Forelimb muscle (tissue), 1 donor: ENCODE measurements at regions not wholly inside any gene's neighbourhood (a gene's known extent, or its start where the extent isn't known, plus 50 kb on each side); places are given as distances from the start of the nearest gene placed in this dataset.

Source experiments
- DNase-seq: peaks from one replicate; pipeline ENCODE4 v3.0.0-alpha.2; 2013; ENCODE audit warnings: low read depth

DNA sequence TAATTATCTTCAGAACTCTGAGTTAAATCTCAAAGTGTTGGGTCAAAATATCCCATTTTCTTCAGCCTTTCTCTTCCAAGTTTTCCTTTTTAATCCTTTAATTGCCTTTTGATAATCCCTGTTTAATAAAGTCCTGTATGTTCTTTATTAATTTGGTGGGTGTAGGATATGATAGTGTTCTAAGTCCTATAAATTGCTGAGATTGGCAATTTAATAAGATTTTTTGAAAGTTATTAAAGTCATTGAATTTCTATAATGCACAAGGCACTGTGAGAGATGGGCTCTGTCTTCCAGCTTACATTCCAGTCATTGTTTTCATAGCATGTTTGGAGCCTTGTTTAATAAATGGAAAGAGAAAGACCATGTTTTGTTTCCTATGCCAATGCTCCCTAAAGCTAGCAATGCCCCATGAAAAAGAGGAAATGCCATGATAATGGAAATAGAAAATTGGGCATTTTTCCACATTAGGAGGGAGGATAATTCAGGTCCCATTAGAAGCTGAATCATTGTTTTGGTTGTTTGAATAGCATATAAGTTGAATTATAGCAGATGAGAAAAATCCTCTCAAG, 404.8 kb downstream of the CD109 start:
- no peak for DNase-seq

GRCh38 chr6:74096329-74096728, 400.3 kb downstream of the CD109 start:
- no peak for DNase-seq

DNA sequence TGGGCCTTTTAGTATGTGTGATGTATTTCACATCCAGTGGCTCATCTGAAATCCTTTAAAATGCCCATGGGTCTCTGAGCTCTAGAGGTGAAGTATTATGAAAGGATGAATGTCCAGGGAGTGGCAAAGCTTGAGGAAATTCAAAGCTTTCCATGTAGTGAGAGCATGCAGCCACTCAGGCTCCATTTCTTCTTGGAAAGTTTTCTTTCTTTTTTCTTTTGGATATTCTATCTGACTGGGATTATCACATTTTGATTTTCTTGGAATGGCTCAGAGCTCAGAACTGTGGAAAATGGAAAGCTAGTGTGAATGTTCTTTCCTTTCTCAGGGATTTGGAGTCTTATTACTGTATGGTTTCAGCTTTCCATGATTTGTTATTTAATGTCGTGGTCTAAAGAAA, 397.4 kb downstream of the CD109 start:
- no peak for DNase-seq

DNA sequence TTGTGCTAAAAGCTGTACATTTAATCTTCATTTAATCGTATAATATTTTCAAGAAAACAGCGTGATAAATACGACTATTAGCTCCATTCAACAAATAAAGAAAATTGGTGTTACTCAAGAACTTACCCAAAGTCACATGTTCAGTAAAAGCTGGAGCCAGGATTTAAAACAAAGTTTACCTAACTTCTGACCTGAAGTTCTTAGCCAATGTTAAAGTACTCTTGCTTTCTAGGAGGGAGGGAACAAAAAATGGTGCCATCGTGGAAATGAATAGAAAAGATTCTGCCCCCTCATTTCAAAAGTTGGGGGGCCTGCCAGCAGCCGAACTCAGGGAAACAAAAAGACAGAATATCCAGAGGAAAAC, 395.8 kb downstream of the CD109 start:
- DNase-seq, result no peak

GRCh38 chr6:74091136-74091793, 395.3 kb downstream of the CD109 start:
- DNase-seq, result no peak

GRCh38 chr6:74087899-74088298, 391.9 kb downstream of the CD109 start:
- no peak for DNase-seq

GRCh38 chr6:74075896-74076295, 379.9 kb downstream of the CD109 start:
- DNase-seq, result no peak

DNA sequence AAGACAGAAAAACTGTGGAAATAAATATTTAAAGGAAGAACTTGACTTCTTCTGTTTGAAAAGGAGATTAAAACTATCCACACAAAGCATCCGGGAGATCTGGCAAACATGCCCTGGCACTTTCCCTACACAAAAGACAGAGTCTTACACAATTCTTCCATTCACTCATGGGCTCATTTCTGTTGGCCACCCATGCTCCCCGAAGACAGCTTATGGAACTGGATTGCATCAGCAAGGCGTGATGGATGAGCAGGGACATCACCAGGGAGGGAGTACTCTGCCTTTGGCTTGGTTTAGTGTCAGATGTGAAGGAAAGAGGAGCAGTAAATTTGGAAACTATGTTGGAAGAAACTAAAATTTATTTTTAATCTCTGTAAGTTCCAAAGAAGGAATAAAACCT, 379.3 kb downstream of the CD109 start:
- DNase-seq, result peak; percentile 91

GRCh38 chr6:74074645-74075044, 378.6 kb downstream of the CD109 start:
- DNase-seq, result no peak

GRCh38 chr6:74073999-74074398, 378.0 kb downstream of the CD109 start:
- DNase-seq, result no peak

DNA sequence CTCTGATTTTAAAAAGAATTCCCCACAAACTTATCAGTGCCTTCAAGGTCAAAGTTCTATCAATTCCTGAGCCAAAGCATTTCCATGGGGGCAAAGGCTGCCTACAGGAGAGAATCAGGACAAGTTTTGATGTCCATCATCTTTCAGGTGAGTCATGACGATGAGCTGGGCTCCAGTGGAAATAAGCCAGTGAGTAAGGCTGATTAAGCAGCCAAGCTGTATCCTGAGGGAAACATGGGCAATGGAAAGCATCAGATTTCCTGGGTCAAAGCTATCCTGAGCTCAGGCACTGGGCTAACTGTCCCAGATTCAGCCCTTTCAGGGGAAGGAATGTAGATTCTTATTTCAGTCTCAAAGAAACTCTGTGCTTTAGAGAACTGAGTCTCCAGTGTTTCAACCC, 377.4 kb downstream of the CD109 start:
- DNase-seq, result no peak

DNA sequence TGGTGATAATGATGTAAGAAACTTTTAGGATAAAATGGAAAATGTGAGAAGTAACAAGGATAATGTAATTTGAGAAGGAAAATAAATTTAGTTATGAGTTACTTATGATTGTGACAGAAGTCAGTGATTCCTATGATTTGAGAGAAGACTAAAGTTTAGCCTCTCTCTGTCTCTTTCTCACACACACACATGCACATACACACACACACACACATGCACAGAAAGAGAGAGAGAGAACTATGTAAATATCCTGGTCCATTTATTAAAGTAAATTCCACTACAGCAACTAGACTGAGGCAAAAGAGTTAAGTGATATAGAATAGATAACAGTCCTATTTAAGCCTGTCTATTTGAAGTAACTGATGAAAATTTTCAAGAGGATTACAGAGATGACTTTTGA, 375.2 kb downstream of the CD109 start:
- no peak for DNase-seq

- DNase-seq, result no peak
Observed at GRCh38 chr6:74070711-74071110, 374.7 kb downstream of the CD109 start.

- DNase-seq, result no peak
Observed at GRCh38 chr6:74070091-74070490, 374.1 kb downstream of the CD109 start.

- peak; percentile 86 for DNase-seq
Observed at GRCh38 chr6:74069089-74069581, 373.1 kb downstream of the CD109 start.

- DNase-seq, result no peak
Observed at GRCh38 chr6:74066168-74066871, 370.3 kb downstream of the CD109 start.

GRCh38 chr6:74065705-74066104, 369.7 kb downstream of the CD109 start:
- DNase-seq, result no peak

- DNase-seq, result no peak
Observed at GRCh38 chr6:74063391-74063790, 367.4 kb downstream of the CD109 start.

- no peak for DNase-seq
Observed at GRCh38 chr6:74061201-74061600, 365.2 kb downstream of the CD109 start.

- DNase-seq, result no peak
Observed at GRCh38 chr6:74060354-74060753, 364.4 kb downstream of the CD109 start.

- no peak for DNase-seq
Observed at GRCh38 chr6:74058606-74059005, 362.6 kb downstream of the CD109 start.

GRCh38 chr6:74057326-74057725, 361.3 kb downstream of the CD109 start:
- DNase-seq, result no peak

DNA sequence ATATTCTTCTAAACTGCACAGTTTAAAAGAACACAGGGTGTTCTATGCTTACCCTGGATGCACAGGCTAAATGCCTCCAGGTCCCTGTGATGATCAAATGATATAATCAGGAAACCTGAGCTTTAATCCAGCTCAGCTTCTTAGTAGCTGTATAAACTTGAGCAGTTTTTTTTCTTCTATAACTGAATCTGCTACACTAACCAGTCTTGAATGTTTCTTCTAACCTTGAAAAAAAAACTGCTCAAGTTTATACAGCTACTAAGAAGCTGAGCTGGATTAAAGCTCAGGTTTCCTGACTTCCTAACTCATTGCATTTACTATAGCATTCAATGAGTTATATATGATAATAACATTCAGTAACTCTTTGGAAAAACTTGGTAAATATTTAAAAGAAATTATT, 358.2 kb downstream of the CD109 start:
- DNase-seq, result no peak
